GM12892 (cell line): ENCODE measurements at regions not wholly inside any gene's neighbourhood (a gene's known extent, or its start where the extent isn't known, plus 50 kb on each side); places are given as distances from the start of the nearest gene placed in this dataset.

Experiments used
- POLR2A ChIP-seq: IDR thresholded peaks from 2 replicates; pipeline ENCODE4 v1.6.1; 2011; ENCODE audit warnings: low read depth, low read length, control low read depth
- POLR2AphosphoS5 ChIP-seq: IDR thresholded peaks from 2 replicates; pipeline ENCODE4 v1.6.1; 2011; ENCODE audit warnings: low read depth, low read length, control low read depth
- TAF1 ChIP-seq: IDR thresholded peaks from 2 replicates; pipeline ENCODE4 v1.6.1; 2011; ENCODE audit warnings: low read depth, mild to moderate bottlenecking, control low read depth, low read length, borderline replicate concordance

GRCh38 chr10:107626862-107627261 lies 462.4 kb upstream of the SORCS1 start:
- TF ChIP-seq POLR2A (no peak), TAF1 (no peak), POLR2AphosphoS5 (no peak)
